ENCODE measurements at regions not wholly inside any gene's neighbourhood (a gene's known extent, or its start where the extent isn't known, plus 50 kb on each side); places are given as distances from the start of the nearest gene placed in this dataset.

- TF ChIP-seq CTCF (conservative IDR thresholded peaks at IDR 0.05; ENCODE audit: low read length) (no peak), EZH2phosphoT487 (IDR thresholded peaks at IDR 0.05; ENCODE audit: borderline replicate concordance) (no peak)
Measured at GRCh38 chr3:20637729-20638128, 451.7 kb upstream of the SGO1 start.

Measured in Loucy (cell line).